AG08395 (cell line): ENCODE measurements at regions not wholly inside any gene's neighbourhood (a gene's known extent, or its start where the extent isn't known, plus 50 kb on each side); places are given as distances from the start of the nearest gene placed in this dataset.

Experiments
- DNase-seq: peaks from one replicate; pipeline ENCODE4 v3.0.0; 2012; ENCODE audit warnings: mixed read lengths, low spot score

DNA sequence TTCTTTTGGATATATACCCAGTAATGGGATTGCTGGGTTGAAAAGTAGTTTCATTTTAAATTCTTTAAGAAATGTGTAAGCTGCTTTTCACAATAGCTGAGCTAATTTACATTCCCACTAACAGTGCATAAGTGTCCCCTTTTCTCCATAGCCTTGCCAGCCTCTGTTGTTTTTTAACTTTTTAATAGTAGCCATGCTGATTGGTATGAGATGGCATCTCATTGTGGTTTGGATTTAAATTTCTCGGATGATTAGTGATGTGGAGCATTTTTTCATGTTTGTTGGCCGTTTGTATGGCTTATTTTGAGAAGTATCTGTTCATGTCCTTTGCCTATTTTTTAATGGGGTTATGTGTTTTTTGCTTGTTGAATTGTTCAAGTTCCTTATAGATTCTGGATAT lies 444.3 kb upstream of the ATP11B start:
- no peak for DNase-seq

DNA sequence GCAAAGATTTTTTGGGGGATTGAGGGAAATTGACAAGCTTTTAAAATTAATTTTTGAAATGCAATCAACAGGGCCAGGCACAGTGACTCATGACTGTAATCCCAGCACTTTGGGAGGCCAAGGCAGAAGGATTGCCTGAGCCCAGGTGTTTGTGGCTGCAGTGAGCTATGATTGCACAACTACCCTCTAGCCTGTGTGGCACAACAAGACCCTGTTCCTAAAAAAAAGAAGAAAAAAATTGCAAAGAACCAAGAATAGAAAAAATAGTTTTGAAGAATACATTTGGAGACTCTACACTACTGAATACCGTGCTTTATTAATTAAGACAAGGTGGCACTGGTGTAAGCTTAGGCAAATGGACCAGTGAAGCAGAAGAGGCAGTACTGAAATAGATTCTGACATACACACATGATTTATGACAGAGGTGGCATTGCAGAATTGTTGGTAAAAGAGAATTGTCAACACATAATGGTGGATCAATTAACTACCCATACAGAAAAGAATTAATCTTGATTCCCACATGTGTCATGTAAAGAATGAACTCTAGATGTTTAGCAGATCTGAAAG lies 443.3 kb upstream of the ATP11B start:
- DNase-seq, result no peak

DNA sequence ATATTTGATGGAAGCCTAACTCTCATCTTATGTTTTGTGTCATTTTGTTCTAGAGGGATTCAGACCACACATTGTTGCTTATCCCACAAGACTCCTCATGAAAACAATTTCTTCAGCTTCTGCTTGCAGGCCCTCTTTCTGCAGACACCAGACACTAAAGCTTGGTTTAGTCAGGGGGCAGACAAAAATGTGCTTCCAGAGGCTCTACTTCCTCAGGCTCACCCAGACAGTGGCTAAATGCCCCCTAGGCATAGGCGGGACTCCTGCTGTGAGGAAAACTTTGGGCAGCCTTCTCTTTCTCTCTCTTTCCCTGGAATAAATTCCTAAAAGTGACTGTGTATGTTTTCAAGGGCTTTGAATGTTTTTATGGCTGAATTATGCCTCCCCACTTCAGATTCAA lies 435.4 kb upstream of the ATP11B start:
- DNase-seq, result no peak

DNA sequence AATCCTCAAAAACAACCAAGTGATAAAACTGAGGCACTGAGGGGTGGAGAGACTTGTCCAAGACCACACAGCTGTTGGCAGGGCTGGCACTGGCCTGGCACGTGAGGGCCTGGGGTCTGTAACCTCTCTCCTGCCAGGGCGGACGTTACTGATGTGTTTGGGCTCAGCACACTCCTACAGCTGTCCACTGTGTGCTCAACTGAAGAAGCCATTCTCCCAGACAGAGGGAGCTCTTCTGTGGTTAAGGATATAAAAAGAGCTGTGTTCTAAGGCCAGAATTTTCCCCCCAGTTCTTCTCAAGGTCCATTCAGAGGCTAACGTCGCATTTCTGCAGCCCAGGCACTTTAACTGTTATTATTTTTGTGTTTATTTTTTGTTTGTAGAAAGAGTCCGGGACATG lies 429.0 kb upstream of the ATP11B start:
- DNase-seq, result no peak

DNA sequence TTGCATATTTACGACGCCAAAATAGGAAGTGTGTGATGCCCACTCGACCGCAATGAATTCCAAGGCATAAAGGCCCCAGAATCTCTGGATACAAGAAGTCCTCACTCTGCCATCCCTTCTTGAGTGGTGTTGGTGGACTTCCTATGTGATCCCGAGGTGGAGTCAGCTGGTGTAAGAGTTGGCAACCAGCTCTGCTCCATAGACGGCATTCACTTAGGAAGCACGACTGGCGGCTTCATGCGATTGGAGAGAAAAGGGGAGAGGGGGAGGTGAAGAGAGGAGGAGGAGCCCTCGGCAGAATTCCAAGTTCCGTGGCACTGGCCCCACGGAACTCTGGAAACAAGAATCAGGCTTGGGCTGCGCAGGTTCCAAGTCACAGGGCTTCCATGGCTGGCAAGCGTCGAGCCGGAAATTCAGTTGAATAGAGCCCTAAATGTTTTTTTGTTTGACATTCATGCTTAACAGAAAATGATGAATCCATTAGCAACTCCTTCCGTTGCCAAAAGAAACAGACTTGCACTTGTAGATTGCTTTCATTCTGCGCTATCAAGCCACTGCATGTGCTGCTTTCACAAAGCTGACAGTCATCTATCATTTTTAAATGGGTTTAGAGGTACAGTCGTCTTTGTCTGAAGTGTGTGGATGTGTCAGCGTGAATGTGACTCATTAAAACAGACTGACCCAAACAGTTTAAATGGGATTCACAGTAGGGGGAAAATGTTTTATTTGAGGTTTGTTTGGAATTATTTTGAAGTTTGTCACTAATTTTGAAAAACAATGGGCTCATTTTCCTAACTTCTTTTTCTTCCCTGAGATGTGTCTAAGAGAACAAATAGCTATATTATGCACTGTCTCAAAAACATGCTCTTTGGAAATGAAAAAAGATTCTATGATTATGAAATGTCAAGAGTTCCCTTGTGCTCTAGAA lies 428.3 kb upstream of the ATP11B start:
- no peak for DNase-seq

DNA sequence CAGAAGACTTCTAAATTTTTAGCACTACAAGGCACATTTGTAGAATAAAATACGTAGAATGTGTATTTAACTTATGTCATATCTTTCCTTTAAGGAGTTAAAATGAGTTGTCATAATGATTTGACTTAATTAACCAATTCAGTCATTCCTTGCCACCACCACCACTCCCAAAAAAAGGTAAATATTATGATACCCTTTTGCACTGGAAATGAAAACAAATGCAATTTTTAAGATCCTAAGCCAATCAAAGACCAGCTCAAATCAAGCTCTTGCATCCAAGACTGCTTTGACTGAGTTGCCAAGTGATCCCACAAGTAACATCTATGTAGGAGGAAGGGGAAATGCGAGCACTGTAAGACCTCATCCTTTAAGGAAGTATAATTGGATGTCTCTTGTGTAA lies 426.6 kb upstream of the ATP11B start:
- DNase-seq, result no peak

DNA sequence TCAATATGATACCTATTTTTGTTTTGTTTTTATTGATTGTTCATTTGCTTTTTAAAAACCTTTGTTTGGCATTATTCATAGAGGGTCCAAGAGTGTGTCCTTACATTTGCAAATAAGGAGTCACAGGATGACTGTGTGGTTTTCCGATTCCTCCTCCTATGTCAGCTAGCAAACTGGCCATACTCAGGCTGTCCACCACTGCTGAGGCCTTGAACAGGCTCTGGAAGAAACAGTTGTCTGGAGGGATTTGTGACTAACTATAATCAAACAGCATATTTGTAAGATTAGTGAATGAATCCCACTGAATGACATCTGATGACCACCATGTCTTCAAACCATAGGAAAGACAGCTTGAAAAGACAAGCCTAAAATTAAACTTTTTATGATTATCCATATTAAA lies 423.4 kb upstream of the ATP11B start:
- DNase-seq, result no peak

DNA sequence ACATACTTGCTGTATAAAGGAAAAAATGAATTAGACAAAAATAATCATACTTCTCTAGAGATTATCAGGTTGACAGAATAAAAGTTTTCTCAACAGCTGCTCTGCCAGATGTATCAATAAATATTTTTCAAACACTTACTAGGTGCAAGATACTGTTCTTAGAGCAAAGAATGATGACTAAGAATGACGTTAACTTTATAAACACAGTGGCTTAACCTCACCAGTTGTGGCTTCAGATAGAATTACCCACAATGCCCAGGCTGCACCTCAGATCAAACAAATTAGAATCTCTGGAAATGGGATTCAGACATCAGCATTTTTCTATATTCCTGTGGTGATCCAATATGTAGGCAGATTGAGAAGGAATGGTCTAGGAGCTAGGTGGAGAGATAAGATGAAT lies 422.4 kb upstream of the ATP11B start:
- no peak for DNase-seq

DNA sequence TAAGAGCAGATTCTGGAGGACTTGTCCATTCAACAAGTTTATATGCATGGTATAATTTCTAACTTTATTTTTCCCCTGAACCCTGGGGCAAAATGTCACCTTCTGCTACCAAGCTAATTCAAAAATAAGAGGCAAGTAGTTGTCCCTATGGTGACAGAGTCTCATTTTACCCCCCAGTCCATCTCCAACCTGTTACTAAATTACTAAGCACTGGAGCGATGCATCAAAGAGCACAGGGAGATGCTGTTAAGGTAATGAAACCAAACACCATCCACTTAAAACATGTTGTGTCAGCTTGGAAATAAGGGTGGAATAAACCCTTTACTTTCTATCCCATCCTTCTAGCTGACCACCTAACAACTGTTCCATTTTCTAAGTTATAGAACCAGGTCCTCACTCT lies 417.4 kb upstream of the ATP11B start:
- peak; percentile 1 for DNase-seq

DNA sequence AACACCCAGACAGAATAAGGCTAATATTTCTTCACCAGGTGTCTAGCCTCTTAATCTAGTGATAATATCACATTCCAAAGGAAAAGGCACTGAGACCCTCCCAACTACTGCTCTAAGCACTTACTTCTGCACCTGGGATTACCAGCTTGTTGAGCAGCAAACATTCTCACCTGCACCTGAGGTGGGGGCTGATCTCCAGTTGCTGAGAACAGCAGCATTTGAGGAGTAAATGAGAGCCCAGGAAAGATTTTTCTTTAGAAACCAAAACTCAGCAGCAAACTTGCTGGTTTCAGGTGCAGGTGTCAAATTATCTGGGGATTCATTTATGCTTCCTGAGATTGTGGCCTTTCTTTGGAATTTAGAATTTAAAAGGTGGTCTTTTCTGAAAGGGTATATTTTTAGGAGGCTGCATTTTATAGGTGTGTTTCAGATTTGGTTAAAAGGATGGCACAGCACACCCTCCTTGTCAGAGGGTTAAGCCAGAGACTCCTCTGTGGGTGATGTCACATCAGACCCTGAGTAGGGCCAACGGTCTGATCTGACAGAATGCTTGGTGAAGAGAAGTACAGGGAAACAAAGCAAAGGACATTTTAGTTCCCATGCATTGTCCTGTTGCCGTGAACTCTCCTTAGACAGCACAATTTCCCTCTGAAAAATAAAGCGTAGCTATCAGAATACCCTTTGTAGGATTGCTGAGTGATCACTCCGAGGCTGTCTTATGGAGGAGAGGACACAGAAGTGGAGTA lies 411.0 kb upstream of the ATP11B start:
- DNase-seq, result no peak

DNA sequence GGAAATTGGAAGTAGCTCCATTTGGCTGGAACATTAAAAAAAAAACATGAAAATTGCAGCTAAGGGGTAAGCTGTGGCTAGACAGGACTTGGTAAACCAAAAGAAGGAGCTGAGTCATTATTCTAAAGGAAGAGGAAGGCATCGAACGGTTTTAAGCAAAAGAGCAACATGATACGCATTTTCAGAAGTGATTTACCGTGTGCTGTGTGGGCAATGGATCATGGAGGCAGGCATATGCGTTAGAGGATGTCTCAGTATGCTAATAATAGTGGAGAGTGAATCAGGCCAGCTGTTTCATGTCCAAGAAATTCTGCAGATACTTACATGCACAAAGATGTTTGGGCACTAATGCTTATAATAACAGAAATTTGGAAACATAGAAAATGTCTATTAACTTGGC lies 409.1 kb upstream of the ATP11B start:
- DNase-seq, result no peak

DNA sequence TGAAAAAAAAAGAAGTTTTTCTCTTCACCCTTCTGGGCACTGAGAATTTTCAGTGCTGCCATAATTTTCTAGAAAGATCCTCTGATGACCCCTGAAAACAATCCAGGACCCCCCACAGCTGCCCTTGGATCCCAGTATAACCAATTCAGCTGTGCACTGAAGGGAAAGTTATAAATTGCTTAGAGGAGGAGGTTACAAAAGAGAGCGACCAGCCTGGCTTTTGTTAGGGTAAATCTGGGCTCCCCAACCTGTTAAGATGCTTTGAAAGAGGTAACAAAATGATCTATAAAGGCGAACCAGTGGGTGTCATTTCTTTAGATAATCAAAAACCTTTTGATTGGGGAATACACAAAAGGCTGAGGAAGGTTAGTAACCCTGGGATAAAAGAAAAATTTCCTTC lies 407.9 kb upstream of the ATP11B start:
- no peak for DNase-seq

DNA sequence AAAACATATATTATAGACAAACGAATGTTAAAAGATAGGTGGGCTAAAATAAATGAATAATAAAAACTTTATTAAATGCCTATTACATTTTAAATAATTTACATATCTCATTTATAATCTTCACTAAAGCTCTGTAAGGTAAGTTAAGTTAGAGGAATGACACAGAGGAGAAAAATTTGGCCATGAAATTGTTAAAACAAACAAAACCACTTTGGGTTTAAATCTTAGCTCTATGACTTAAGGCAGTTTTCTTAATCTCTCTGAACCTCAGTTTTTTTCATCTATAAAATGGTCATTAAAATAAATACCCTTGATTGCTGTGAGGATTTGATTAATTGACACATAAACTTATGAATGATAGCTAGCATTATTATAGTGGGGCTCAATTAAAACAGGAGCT lies 404.8 kb upstream of the ATP11B start:
- no peak for DNase-seq

DNA sequence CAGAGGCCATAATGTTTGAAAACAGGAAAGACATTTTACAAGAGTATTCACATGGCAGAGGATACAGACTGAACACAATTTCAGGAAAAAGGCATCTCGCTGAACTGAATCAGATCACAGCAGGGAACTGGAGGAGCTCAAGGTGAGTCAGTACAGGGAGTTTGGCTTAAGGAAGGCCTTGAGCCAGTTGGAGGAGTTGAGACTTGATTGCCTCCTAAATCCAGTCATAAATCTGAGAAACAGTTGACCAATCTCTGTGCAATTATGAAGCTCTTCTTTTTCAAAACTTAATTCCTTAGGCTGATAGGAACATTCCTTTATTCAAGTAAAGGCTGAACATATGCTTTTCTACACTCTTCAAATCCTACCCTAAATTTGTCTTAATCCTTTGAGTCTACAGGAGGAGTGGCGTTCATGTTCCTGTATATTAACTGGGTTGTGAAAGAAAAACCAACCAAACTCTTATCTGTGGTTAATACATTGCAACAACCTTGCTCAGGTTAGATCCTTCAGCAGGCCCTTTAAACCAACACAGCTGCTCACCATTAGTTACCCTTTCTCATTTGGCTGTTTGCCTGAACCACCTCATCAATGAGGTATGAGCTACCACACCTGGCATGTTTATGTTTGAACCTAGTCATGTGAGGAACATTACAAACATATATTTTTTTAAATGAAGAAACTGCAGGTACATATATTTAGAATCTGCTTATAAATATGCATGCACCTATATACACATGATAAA lies 404.1 kb upstream of the ATP11B start:
- no peak for DNase-seq

DNA sequence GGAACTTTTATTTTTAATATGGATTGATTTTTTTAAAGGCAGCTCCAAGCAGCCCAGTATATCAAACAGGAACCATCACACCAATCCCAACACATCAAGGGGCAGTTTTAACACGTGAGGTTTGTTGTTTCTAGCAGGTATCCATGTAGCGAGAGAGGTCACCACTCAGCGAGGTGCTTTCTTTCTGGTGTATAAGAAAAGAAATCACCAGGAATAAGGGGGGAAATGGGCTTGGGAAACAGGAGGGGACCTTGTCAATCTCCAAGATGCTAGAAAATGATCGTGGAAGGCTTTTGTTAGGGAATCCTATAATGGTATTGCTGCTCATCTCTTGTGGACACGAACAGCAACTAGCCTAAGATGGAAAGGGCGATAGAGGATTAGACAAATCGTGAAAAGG lies 402.9 kb upstream of the ATP11B start:
- DNase-seq, result no peak

DNA sequence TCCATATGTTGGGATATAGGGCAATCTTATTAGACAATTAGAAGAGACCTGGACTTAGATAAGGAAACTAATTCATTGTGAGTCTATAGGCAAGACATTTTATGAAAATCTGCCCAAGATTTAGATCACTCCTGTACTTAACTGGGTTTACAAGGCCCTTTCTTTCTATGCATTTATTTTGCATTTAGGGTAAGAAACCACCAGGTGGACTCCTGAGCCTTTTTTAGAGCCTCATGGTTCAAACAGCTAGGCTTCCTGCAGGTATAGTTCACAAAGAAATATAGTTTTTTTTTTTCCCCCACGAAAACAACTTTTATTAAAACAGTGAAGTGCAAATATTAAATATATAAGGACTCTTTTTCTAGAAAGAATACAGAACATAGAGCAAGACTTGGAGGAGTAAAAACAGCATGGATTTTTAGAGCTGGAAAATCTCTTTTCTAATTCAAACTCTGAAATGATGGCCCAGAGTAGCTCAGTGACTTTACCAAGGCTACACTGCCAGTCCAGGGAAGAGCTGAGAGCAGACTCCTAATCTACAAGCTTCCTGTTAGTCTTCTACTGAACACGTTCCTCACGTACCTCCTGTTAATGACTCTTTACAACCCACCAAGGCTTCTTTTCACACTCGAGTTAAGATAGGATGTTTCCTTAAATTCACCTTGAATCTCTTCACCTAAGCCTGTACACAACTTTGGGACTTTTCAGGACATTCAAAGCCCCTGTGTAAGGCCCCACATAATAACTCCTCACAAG lies 400.9 kb upstream of the ATP11B start:
- no peak for DNase-seq

DNA sequence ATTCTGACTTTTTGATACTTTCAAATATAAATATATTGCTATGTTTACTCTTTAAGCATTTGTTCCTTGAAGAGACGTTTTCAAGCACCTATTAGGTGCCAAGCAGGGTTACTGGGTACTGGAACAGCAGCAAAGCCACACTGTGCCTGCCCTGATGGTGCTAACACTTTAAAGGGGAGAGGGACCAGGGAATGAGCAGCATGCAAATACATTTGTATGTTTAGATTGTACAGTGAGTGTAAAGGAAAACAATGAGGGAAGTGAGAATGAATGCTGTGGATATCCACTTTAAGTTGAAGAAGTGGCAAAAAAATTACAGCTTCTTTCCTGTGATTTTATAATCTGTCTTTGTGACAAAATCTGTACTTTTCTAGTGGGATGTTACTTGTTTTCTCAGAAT lies 400.2 kb upstream of the ATP11B start:
- DNase-seq, result no peak

DNA sequence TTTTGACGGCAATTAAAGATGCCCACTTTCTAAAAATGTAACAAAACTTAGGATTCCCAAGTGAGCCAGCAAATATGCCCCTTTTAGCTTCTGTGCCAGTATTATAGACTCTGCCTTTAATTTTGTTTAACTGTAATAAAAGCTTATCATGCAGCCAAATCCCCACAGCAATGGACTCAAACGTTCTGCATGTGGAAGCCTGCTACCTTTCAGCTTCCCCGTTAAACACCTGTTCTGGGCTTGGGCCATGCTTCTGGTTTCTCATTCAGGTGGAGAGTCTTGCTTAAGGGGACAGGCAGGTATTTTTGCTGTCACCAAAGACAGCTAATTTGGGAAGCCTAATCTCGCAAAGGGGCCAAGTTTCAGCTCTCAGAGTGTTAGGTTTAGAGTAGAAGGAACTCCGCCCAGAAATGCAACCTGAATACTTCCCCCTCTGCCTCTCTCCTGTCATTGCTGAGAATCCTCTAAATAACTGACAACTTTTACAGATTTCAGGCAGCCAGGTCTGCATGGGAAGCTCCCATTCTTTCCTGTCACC lies 399.4 kb upstream of the ATP11B start:
- no peak for DNase-seq

DNA sequence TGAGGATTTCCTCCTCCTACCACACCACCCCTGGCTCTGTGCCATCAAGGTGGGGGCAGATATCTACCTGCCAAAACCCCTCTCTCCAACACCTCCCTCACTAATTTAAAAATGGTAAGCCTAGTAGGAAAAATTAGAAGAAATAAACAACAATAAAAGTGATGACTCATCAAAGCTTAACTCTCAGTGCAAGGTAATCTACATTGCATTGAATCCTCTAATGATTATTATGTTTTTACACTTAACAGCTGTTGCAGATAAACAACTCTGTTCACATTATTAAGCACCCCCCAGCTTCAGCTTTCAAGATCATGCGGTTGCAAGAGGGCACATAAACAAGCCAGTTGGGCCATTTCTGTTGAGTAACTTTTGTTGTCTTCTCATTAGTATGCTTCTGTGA lies 396.1 kb upstream of the ATP11B start:
- no peak for DNase-seq

DNA sequence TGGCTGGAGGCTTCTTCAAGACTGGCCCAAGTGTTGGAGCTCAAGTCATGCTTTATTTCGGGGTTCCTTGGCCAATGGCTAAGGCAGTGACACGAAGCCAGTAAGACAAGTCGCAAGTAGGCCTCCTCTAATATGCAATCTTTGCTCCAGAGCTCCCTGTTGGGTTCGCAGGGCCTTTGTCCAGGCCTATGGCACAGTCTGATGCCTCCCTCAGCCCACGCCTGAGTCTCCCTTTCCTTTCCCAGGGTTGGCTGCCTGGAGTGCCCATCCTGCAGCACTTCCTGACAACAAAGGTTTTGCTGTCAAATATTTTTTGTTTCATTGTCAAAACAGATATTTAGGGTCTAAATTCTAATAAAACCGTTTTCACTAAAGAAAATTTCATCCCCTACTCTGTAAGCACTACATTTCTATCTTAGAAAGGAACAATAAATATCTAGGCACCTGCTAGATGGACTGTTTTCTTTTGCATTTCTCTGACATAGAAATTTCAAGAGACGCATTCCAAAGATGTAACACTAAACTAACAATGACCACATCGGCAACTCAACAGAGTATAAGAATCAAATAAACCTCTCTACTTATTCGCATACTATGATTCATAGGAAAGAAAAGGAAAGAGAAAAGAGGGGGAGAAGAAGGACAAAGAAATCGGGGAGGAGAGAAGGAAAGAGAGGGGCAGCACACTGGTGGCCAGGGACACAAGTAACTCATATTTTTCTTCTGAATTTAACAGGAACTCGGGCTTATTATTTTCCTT lies 393.1 kb upstream of the ATP11B start:
- DNase-seq, result no peak

DNA sequence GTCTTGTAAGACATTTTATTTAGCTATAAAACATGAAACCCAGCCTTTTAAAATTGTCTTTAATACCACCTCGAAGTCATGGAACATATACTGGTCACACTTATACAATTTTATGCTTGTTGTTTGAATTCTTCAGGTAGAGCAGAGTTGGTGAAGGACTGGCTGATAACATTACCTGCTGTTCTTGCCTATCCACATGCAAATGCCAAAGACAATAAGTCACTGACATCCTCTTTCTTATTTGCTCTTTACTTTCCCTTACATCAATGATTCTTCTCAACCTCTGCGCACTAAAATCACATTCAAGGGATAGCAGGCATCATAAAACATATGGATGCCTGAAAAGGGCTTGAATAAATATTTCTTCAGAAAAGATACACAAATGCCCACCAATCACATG lies 392.5 kb upstream of the ATP11B start:
- DNase-seq, result no peak
